Activated CD8-positive, alpha-beta memory T cell treated with anti-CD3 and anti-CD28 coated beads, Interleukin-2, amount 50 U/mL, for 4 hours (primary cell): ENCODE measurements at regions not wholly inside any gene's neighbourhood (a gene's known extent, or its start where the extent isn't known, plus 50 kb on each side); places are given as distances from the start of the nearest gene placed in this dataset.
A peak's percentile ranks its signal among the peaks of the same experiment; 100 is the strongest.

Source experiments
- DNase-seq: peaks from one replicate; pipeline ENCODE4 v3.0.0-alpha.2; 2020

DNA sequence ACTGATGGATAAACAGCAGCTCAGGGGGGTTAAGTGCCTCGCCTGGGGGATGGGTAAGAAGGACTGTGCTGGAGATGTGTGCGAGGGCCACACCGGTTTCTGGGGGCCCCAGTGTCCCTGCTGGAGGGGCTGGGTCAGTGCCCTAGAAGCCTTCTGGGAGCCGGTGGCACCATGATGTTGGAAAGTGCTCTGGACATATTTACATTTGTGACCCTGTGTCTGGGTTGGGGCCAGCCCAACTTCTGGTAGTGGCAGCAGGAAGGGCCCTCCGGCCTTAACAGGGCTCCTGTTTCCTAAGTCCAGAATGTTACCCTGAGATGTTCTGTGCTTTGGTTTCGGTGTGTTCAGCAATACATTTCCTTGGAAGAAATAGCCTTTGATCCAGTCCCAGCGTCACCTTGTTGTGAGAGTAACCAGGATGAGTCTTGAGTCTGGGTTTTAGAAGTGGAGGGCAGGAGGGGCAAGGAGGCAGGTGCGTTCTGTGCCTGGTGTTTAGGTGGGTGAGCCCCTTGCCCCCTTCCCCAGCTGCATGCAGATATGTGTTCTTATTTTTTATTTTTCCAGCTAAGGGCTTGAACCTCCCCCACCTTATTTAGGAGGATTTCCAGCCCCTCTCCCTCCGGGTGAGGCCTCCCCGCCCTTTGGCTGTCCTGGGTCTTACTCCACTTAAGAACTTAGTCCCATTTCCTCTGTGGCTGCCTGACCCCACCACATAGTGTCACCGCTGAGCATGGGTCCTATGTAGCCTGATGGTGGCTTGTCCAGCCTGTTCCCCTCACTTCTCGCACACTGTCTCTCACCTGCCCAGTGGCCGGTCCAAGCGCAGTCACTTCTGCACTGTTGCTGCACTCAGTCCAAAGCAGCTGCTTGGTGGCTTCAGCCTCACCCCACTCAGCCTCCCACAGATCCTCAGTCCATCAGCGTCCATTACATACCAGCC, 132.7 kb upstream of the HS6ST1 start:
- peak; percentile 10 for DNase-seq

DNA sequence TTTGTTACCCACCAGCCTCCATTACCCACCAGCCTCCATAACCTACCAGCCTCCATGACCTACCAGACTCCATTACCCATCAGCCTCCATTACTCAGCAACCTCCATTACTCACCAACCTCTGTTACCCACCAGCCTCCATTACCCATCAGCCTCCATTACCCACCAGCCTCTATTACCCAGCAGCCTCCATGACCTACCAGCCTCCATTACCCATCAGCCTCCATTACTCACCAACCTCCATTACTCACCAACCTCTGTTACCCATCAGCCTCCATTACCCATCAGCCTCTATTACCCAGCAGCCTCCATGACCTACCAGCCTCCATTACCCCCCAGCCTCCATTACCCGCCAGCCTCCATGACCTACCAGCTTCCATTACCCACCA, 133.3 kb upstream of the HS6ST1 start:
- DNase-seq: peak; percentile 5

- peak; percentile 4 for DNase-seq
Measured at GRCh38 chr2:128452536-128453530, 134.2 kb upstream of the HS6ST1 start.

DNA sequence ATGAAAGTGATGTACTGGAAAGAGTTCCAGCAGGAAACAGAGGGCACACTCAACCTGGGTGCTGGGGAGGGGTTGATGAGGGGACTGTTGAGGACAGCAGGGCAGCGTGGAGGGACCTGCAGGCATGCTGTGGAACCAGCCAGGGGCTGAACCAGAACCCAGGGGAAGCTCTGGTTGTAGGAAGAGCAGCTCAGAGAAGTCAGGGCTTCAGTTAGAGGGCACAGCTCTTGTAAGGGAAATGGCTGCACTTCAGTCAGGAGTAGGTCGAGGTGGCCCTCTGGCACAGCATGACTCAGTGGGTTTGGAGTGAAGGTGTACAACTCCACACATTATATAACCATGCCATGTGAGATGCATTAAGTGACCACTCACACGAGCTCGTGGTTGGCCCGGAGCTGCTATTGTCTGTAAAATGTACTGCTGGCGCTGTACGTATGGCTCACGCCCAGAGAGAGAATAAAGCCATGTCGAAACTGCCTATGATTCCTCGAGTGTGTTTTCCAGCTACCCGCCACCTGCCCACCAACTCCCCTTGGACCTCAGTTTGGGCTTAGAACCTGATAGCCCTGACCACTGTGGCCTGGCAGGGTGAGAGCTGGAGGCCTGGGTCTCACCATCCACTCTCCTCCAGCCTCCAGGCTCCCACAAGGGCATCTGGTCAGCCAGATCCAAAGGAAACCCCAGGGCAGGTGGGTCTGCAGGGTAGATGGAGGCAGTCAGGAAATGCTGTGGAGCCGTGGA, 136.5 kb upstream of the HS6ST1 start:
- peak; percentile 2 for DNase-seq

- no peak for DNase-seq
Measured at GRCh38 chr2:128455721-128456050, 137.0 kb upstream of the HS6ST1 start.

DNA sequence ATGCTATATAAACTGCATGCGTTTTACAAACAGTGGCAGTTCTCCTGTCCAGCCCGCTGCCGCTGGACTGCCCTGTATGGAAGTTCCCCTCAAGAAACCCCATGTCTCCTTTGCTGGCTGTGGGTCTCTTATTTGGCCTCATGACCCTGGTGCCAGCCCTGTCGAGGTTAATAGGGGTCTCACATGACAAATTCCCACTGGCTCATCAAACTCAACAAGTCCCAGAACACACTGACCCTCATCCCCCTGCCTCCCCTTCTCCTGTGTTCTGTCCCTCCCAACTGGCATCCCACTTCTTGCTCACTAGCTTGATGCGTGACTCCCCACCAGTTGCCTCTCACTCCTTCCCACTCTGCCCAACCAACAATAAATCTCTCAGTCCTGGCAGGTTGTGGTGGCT, 137.6 kb upstream of the HS6ST1 start:
- DNase-seq: no peak

DNA sequence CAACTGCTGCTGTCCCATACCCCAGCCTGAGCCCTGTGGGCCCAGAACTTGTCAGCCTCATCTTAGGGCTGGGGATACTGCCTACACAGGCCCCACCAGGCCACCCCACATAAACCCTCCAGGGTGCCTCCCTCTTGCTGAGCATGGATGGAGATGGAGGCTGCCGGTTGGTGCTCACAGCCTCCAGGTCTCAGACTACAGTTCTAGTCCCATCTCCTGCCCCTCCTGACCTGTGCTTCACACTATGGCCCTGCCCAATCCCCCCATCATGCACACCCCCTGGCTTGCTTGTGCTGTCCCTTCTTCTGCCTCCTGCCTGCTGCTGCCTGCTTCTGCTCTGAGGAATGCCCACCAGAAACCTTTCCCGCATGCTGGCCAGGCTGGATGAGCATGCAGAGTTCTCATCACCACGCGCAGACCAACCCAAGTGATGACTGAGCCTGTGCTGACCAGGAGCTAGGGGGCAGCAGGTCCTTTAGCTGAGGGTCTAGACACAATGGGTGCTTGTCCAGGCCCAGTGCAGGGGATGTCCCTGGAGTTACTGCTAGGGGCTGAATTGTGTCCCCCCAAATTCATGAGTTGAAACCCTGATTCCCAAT, 138.4 kb upstream of the HS6ST1 start:
- DNase-seq: peak; percentile 1

DNA sequence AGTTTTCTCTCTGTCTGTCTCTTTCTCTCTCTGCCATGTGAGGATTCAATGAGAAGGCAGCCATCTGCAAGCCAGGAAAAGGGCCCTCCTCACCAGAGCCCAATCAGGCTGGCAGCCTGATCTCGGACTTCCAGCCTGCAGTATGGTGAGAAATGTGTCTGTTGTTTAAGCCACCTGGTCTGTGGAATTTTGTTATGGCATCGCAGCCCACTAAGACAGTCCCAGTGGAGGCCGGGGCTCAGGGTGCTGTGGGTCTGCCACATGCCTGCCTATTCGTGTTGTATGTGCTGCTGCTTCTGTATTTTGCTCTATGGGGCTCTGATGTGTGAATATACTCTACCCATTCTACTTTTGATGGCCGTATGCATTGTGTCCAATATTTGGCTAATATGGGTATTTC, 139.0 kb upstream of the HS6ST1 start:
- DNase-seq: peak; percentile 4

DNA sequence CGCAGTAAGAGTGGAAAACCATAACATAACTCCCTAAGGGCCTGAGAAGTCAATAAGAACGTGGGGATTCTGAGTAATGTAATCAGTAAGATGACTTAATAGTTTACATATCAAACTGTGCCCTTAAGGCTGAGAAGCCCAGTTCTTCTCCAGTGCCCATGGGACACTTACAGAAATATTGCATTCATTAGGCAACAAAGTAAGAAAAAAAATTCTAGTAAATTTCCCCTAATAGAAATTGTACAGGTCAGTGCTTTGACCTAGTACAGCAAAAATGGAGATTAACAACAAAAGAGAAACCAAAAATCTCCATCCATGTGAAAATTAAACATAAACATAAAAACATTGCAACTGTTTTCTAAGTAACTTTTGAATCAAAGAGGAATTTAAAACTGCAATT, 139.8 kb upstream of the HS6ST1 start:
- DNase-seq: no peak

GRCh38 chr2:128464456-128464855, 145.8 kb upstream of the HS6ST1 start:
- DNase-seq: no peak

- DNase-seq: no peak
Measured at GRCh38 chr2:128465246-128466170, 146.8 kb upstream of the HS6ST1 start.

- no peak for DNase-seq
Measured at GRCh38 chr2:128466376-128466775, 147.7 kb upstream of the HS6ST1 start.

DNA sequence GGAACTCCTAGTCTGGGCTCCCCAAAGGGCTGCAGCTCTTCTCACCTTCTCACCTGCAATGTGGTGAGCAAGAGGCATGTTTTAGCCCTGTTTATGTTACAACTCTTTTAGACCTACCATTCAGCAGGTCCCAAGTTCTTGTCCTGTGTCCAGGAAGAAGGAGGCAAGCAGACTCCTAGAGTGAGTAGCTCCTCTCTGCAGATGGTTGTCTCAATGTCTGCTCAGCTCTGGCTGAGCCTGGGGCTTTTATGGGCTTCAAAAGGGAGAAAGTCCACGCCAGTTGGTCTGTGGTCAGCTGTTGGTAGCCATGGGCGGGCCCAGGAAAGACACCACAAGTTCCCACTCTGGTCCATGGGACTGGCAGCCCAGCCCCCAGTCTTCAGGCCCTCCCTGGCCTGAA, 148.1 kb upstream of the HS6ST1 start:
- DNase-seq: no peak

- no peak for DNase-seq
Measured at GRCh38 chr2:128467321-128467969, 148.8 kb upstream of the HS6ST1 start.

- no peak for DNase-seq
Measured at GRCh38 chr2:128468186-128468920, 149.7 kb upstream of the HS6ST1 start.

GRCh38 chr2:128469203-128469602, 150.5 kb upstream of the HS6ST1 start:
- no peak for DNase-seq

- no peak for DNase-seq
Measured at GRCh38 chr2:128469875-128470274, 151.2 kb upstream of the HS6ST1 start.

DNA sequence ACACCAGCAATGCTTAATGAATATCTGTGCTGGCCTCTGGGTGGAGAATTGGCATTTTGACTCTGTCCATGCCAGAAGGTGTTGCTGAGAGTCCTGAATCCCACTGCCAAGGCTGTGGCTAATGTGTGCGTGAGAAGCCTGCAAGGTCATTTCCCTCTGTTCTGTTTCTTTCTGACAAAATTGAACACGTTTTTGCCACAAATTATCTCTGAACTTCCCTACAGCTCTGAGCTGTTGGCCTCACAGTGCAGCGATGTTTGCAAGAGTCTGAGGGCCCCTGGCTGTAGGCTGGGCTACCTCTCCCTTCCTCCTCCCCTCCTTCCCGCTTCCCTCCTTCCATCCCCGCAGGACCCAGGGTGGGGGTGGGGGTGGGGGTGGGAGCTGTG, 154.1 kb upstream of the HS6ST1 start:
- no peak for DNase-seq

- no peak for DNase-seq
Measured at GRCh38 chr2:128473175-128474035, 154.7 kb upstream of the HS6ST1 start.
